Esophagus squamous epithelium (tissue), 5 donors: ENCODE measurements at regions not wholly inside any gene's neighbourhood (a gene's known extent, or its start where the extent isn't known, plus 50 kb on each side); places are given as distances from the start of the nearest gene placed in this dataset.

Experiments used
- DNase-seq: peaks from one replicate; lab custom pipeline; 2025; lab: John Stamatoyannopoulos, UW
- H3K27ac ChIP-seq, 4 donors: fragments of 200-600 bp; sonication (generic); one replicate each; pipeline ENCODE4 v1.5.1; 2016 to 2019; ENCODE audit warnings: mild to moderate bottlenecking in 1 of 4
- H3K27me3 ChIP-seq, 4 donors: fragments of 200-600 bp; sonication (generic); 1 replicate in 3 of 4; 2 replicates in 1 of 4; pipeline versions ENCODE4 v1.5.1 to v1.6.0; 2017 to 2021; ENCODE audit warnings: antibody characterized with exemption in 1 of 4
- H3K36me3 ChIP-seq, 3 donors: fragments of 200-600 bp; sonication (generic); one replicate each; pipeline ENCODE4 v1.5.1; 2016 to 2019
- H3K4me1 ChIP-seq, 3 donors: fragments of 200-600 bp; sonication (generic); one replicate each; pipeline ENCODE4 v1.5.1; 2017 to 2019
- H3K4me3 ChIP-seq, 4 donors: fragments of 200-600 bp; sonication (generic); 1 replicate in 3 of 4; 2 replicates in 1 of 4; pipeline ENCODE4 v1.5.1; 2016 to 2019; ENCODE audit warnings: mild to moderate bottlenecking in 2 of 4, moderate library complexity in 1 of 4
- H3K9me3 ChIP-seq, 3 donors: fragments of 200-600 bp; sonication (generic); one replicate each; pipeline ENCODE4 v1.5.1; 2016 to 2019
- CTCF ChIP-seq, 6 experiments: fragments of 450-650 bp in 4 of 6; fragments of 200-600 bp in 2 of 6; sonication (generic) in 2 of 6; IDR thresholded peaks; one replicate each; pipeline ENCODE4 v1.5.1; 2016 to 2019; ENCODE audit warnings: antibody characterized with exemption in 6 of 6, mild to moderate bottlenecking in 4 of 6, moderate library complexity in 4 of 6
- POLR2A ChIP-seq, 4 donors: fragments of 450-650 bp; IDR thresholded peaks; one replicate each; pipeline ENCODE4 v1.6.1; 2017; ENCODE audit warnings: antibody characterized with exemption in 4 of 4, mild to moderate bottlenecking in 4 of 4, moderate library complexity in 3 of 4
- WGBS, 2 donors: methylation state at CpG; one replicate each; pipeline ENCODE4 v1.1.5; 2018; 5-methylcytosine and 5-hydroxymethylcytosine counted together
- intact Hi-C: fragments of 100-400 bp; cut with DNase I; formaldehyde crosslinking; loops from one replicate; pipeline ENCODE4 v1.15.0; 2022
- donor health status: DM: yes; HTN: yes; CAD: no.

- H3K4me3 ChIP-seq = no peak overlapping the region
- no peak for DNase-seq
- H3K4me1 ChIP-seq = no peaks in the 10 kb centered on the region
- H3K36me3 ChIP-seq = no peaks in the 10 kb centered on the region
- H3K27ac ChIP-seq = no peak overlapping the region
- TF ChIP-seq CTCF (IDR thresholded peaks at IDR 0.05) (no peak), POLR2A (IDR thresholded peaks at IDR 0.05) (no peak)
- H3K27me3 ChIP-seq = no peaks in the 10 kb centered on the region
- H3K9me3 ChIP-seq = no peaks in the 10 kb centered on the region
- intact Hi-C loops = no loop called here
Observed at GRCh38 chr3:147215660-147216059, 190.7 kb downstream of the ZIC4 start.

GRCh38 chr3:147213633-147214032 is 192.7 kb downstream of the ZIC4 start:
- Histone ChIP-seq H3K27ac (no peak overlapping the region), H3K9me3 (no peaks in the 10 kb centered on the region), H3K27me3 (no peaks in the 10 kb centered on the region), H3K4me3 (no peak overlapping the region), H3K36me3 (no peaks in the 10 kb centered on the region), H3K4me1 (no peaks in the 10 kb centered on the region)
- intact Hi-C loops = no loop called here
- WGBS, 2 donors = 83 to 93% methylated on average over 2 of the region's 2 CpGs
- DNase-seq = no peak
- no peak for TF ChIP-seq CTCF (IDR thresholded peaks at IDR 0.05)
- TF ChIP-seq POLR2A (IDR thresholded peaks at IDR 0.05) = no peak

- TF ChIP-seq CTCF (IDR thresholded peaks at IDR 0.05) (no peak), POLR2A (IDR thresholded peaks at IDR 0.05) (no peak)
- no peaks in the 10 kb centered on the region for H3K27me3 ChIP-seq
- intact Hi-C loops = no loop called here
- H3K4me3 ChIP-seq = no peak overlapping the region
- H3K27ac ChIP-seq = no peak overlapping the region
- no peaks in the 10 kb centered on the region for H3K36me3 ChIP-seq
- H3K9me3 ChIP-seq = no peaks in the 10 kb centered on the region
- DNase-seq = no peak
- H3K4me1 ChIP-seq = no peaks in the 10 kb centered on the region
Observed at GRCh38 chr3:147210676-147211075, 195.7 kb downstream of the ZIC4 start.

GRCh38 chr3:147201086-147201485 is 205.3 kb downstream of the ZIC4 start:
- no peaks in the 10 kb centered on the region for H3K4me1 ChIP-seq
- no peak for DNase-seq
- no peak overlapping the region for H3K27ac ChIP-seq
- no peaks in the 10 kb centered on the region for H3K27me3 ChIP-seq
- H3K9me3 ChIP-seq = no peaks in the 10 kb centered on the region
- 73 to 79% methylated on average over 4 to 5 of the region's 5 CpGs for WGBS, 2 donors
- TF ChIP-seq CTCF (IDR thresholded peaks at IDR 0.05) (no peak), POLR2A (IDR thresholded peaks at IDR 0.05) (no peak)
- H3K36me3 ChIP-seq = no peaks in the 10 kb centered on the region
- intact Hi-C loops = no loop called here
- H3K4me3 ChIP-seq = no peak overlapping the region

GRCh38 chr3:147200545-147200944 is 205.8 kb downstream of the ZIC4 start:
- WGBS, 2 donors = 67 to 72% methylated on average over 4 of the region's 4 CpGs
- TF ChIP-seq CTCF (IDR thresholded peaks at IDR 0.05) (no peak), POLR2A (IDR thresholded peaks at IDR 0.05) (no peak)
- Histone ChIP-seq H3K4me3 (no peak overlapping the region), H3K27ac (no peak overlapping the region), H3K27me3 (no peaks in the 10 kb centered on the region), H3K36me3 (no peaks in the 10 kb centered on the region), H3K9me3 (no peaks in the 10 kb centered on the region), H3K4me1 (no peaks in the 10 kb centered on the region)
- intact Hi-C loops = no loop called here
- no peak for DNase-seq
